ENCODE measurements at regions not wholly inside any gene's neighbourhood (a gene's known extent, or its start where the extent isn't known, plus 50 kb on each side); places are given as distances from the start of the nearest gene placed in this dataset.

- no peak for TF ChIP-seq ZBTB7A (IDR thresholded peaks at IDR 0.05; ENCODE audit: low read depth)
- no peak for TF ChIP-seq TCF12 (IDR thresholded peaks at IDR 0.05; ENCODE audit: low read depth)
- TF ChIP-seq CEBPB (IDR thresholded peaks at IDR 0.05) = no peak
- TF ChIP-seq RAD21 (IDR thresholded peaks at IDR 0.05; ENCODE audit: low read depth) = no peak
- TF ChIP-seq REST (IDR thresholded peaks at IDR 0.05; ENCODE audit: low read depth) = no peak
These were observed 143.5 kb downstream of the SPATA31D1 start for GRCh38 chr9:82132024-82132423.

GRCh38 chr9:82134010-82134409 is 145.4 kb downstream of the SPATA31D1 start:
- TF ChIP-seq FOXM1 (IDR thresholded peaks at IDR 0.05; ENCODE audit: borderline replicate concordance, low read depth) (no peak), ZBTB7A (IDR thresholded peaks at IDR 0.05; ENCODE audit: low read depth) (no peak), TCF12 (IDR thresholded peaks at IDR 0.05; ENCODE audit: low read depth) (no peak), TAF1 (IDR thresholded peaks at IDR 0.05; ENCODE audit: low read depth) (no peak), YY1 (IDR thresholded peaks at IDR 0.05; ENCODE audit: low read depth) (no peak), RAD21 (IDR thresholded peaks at IDR 0.05; ENCODE audit: low read depth) (no peak), NFIC (IDR thresholded peaks at IDR 0.05) (no peak), TEAD4 (IDR thresholded peaks at IDR 0.05) (no peak), USF1 (IDR thresholded peaks at IDR 0.05) (no peak), EGR1 (IDR thresholded peaks at IDR 0.05) (no peak), EP300 (IDR thresholded peaks at IDR 0.05; ENCODE audit: borderline replicate concordance) (no peak), REST (IDR thresholded peaks at IDR 0.05; ENCODE audit: low read depth) (no peak), CREB1 (IDR thresholded peaks at IDR 0.05; ENCODE audit: low read depth) (no peak), MAX (IDR thresholded peaks at IDR 0.05) (no peak)

GRCh38 chr9:82135106-82135505 is 146.5 kb downstream of the SPATA31D1 start:
- TF ChIP-seq TAF1 (IDR thresholded peaks at IDR 0.05; ENCODE audit: low read depth) = no peak

- no peak for TF ChIP-seq CEBPB (IDR thresholded peaks at IDR 0.05)
- TF ChIP-seq CREB1 (IDR thresholded peaks at IDR 0.05; ENCODE audit: low read depth) = no peak
These were observed 151.9 kb downstream of the SPATA31D1 start for GRCh38 chr9:82140471-82140870.

- TF ChIP-seq EP300 (IDR thresholded peaks at IDR 0.05; ENCODE audit: borderline replicate concordance) (no peak), CEBPB (IDR thresholded peaks at IDR 0.05) (no peak), TEAD4 (IDR thresholded peaks at IDR 0.05) (no peak), REST (IDR thresholded peaks at IDR 0.05; ENCODE audit: low read depth) (no peak), ZBTB7A (IDR thresholded peaks at IDR 0.05; ENCODE audit: low read depth) (no peak), YY1 (IDR thresholded peaks at IDR 0.05; ENCODE audit: low read depth) (no peak)
These were observed 156.2 kb downstream of the SPATA31D1 start for GRCh38 chr9:82144803-82145202.

- no peak for TF ChIP-seq YY1 (IDR thresholded peaks at IDR 0.05; ENCODE audit: low read depth)
- no peak for TF ChIP-seq NFIC (IDR thresholded peaks at IDR 0.05)
- TF ChIP-seq RAD21 (IDR thresholded peaks at IDR 0.05; ENCODE audit: low read depth) = no peak
- no peak for TF ChIP-seq TCF12 (IDR thresholded peaks at IDR 0.05; ENCODE audit: low read depth)
- no peak for TF ChIP-seq REST (IDR thresholded peaks at IDR 0.05; ENCODE audit: low read depth)
- TF ChIP-seq CEBPB (IDR thresholded peaks at IDR 0.05) = no peak
- TF ChIP-seq TAF1 (IDR thresholded peaks at IDR 0.05; ENCODE audit: low read depth) = no peak
- no peak for TF ChIP-seq EP300 (IDR thresholded peaks at IDR 0.05; ENCODE audit: borderline replicate concordance)
- no peak for TF ChIP-seq CREB1 (IDR thresholded peaks at IDR 0.05; ENCODE audit: low read depth)
- no peak for TF ChIP-seq EGR1 (IDR thresholded peaks at IDR 0.05)
- TF ChIP-seq TEAD4 (IDR thresholded peaks at IDR 0.05) = no peak
- TF ChIP-seq FOXM1 (IDR thresholded peaks at IDR 0.05; ENCODE audit: borderline replicate concordance, low read depth) = no peak
- no peak for TF ChIP-seq USF1 (IDR thresholded peaks at IDR 0.05)
- TF ChIP-seq ZBTB7A (IDR thresholded peaks at IDR 0.05; ENCODE audit: low read depth) = no peak
- no peak for TF ChIP-seq MAX (IDR thresholded peaks at IDR 0.05)
These were observed 158.1 kb downstream of the SPATA31D1 start for GRCh38 chr9:82146677-82147076.

Data from Ishikawa (cell line).